NOMO-1 treated with DMSO at 0.1 percent for 48 hours (cell line): ENCODE measurements at regions not wholly inside any gene's neighbourhood (a gene's known extent, or its start where the extent isn't known, plus 50 kb on each side); places are given as distances from the start of the nearest gene placed in this dataset.

ENCODE experiments used
- DNase-seq: peaks from one replicate; lab custom pipeline; 2025; ENCODE audit not compliant: unreplicated experiment; lab: John Stamatoyannopoulos, UW

- DNase-seq, result no peak
These were observed 198.1 kb downstream of the SEC23A start for GRCh38 chr14:38904959-38905358.

GRCh38 chr14:38901791-38902190, 201.2 kb downstream of the SEC23A start:
- DNase-seq, result no peak

- no peak for DNase-seq
These were observed 202.1 kb downstream of the SEC23A start for GRCh38 chr14:38900887-38901286.

- no peak for DNase-seq
These were observed 215.3 kb downstream of the SEC23A start for GRCh38 chr14:38887696-38888095.

GRCh38 chr14:38884109-38884508, 218.9 kb downstream of the SEC23A start:
- DNase-seq, result no peak

GRCh38 chr14:38883127-38883526, 219.9 kb downstream of the SEC23A start:
- DNase-seq, result no peak

GRCh38 chr14:38882533-38882932, 220.5 kb downstream of the SEC23A start:
- DNase-seq, result no peak

- no peak for DNase-seq
These were observed 222.2 kb downstream of the SEC23A start for GRCh38 chr14:38880643-38881524.

- DNase-seq, result no peak
These were observed 225.2 kb downstream of the SEC23A start for GRCh38 chr14:38877744-38878388.

GRCh38 chr14:38874721-38875120, 228.3 kb downstream of the SEC23A start:
- DNase-seq, result no peak

GRCh38 chr14:38873941-38874612, 229.0 kb downstream of the SEC23A start:
- peak; percentile 16 for DNase-seq

- no peak for DNase-seq
These were observed 232.7 kb downstream of the SEC23A start for GRCh38 chr14:38870296-38870836.

- DNase-seq, result no peak
These were observed 234.4 kb downstream of the SEC23A start for GRCh38 chr14:38868399-38869290.

- peak; percentile 57 for DNase-seq
These were observed 235.4 kb downstream of the SEC23A start for GRCh38 chr14:38867561-38868150.

- DNase-seq, result peak; percentile 24
These were observed 236.6 kb downstream of the SEC23A start for GRCh38 chr14:38866461-38866860.

GRCh38 chr14:38862366-38862765, 240.7 kb downstream of the SEC23A start:
- no peak for DNase-seq

GRCh38 chr14:38860530-38860929, 242.5 kb downstream of the SEC23A start:
- no peak for DNase-seq

GRCh38 chr14:38856798-38857197, 246.2 kb downstream of the SEC23A start:
- DNase-seq, result no peak

GRCh38 chr14:38855513-38855912, 247.5 kb downstream of the SEC23A start:
- no peak for DNase-seq

GRCh38 chr14:38851111-38851510, 251.9 kb downstream of the SEC23A start:
- DNase-seq, result no peak
